ENCODE measurements at regions not wholly inside any gene's neighbourhood (a gene's known extent, or its start where the extent isn't known, plus 50 kb on each side); places are given as distances from the start of the nearest gene placed in this dataset.

DNA sequence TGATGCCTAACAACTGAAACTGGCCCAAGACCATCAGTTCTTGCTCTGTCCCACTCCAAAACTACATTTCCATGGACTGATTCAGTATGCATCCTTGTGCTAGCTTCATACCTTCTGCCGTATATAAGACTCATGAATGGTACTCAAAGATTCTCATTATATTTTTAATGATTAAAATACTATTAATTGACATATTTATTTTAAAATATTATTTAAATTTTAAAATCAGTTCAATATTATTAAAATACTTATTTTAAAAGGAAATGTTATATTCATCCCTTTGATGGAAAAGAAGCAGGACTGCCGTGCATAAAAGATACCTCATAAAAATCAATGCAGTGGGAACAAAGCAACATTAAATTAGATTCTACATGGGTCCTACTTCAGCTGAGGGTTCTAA lies 153.4 kb downstream of the AXIN2 start:
- intact Hi-C loops (cut with DNase I) = no loop called here
- no peak overlapping the region for H3K4me3 ChIP-seq
- no peak overlapping the region for H3K27ac ChIP-seq
- TF ChIP-seq, protein P1, sequence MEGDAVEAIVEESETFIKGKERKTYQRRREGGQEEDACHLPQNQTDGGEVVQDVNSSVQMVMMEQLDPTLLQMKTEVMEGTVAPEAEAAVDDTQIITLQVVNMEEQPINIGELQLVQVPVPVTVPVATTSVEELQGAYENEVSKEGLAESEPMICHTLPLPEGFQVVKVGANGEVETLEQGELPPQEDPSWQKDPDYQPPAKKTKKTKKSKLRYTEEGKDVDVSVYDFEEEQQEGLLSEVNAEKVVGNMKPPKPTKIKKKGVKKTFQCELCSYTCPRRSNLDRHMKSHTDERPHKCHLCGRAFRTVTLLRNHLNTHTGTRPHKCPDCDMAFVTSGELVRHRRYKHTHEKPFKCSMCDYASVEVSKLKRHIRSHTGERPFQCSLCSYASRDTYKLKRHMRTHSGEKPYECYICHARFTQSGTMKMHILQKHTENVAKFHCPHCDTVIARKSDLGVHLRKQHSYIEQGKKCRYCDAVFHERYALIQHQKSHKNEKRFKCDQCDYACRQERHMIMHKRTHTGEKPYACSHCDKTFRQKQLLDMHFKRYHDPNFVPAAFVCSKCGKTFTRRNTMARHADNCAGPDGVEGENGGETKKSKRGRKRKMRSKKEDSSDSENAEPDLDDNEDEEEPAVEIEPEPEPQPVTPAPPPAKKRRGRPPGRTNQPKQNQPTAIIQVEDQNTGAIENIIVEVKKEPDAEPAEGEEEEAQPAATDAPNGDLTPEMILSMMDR (IDR thresholded peaks at IDR 0.05) = no peak
- TF ChIP-seq POLR2A (IDR thresholded peaks at IDR 0.05) = no peak
- no peaks in the 10 kb centered on the region for H3K36me3 ChIP-seq (replicated peaks in 1 of 2)
- H3K9me3 ChIP-seq (replicated peaks in 1 of 3) = no peaks in the 10 kb centered on the region
- 93 to 99% (median 98%) methylated on average over 2 of the region's 2 CpGs for WGBS, 4 donors
- no peaks in the 10 kb centered on the region for H3K27me3 ChIP-seq
- no peaks in the 10 kb centered on the region for H3K4me1 ChIP-seq (replicated peaks in 1 of 2)
- DNase-seq = no peak

DNA sequence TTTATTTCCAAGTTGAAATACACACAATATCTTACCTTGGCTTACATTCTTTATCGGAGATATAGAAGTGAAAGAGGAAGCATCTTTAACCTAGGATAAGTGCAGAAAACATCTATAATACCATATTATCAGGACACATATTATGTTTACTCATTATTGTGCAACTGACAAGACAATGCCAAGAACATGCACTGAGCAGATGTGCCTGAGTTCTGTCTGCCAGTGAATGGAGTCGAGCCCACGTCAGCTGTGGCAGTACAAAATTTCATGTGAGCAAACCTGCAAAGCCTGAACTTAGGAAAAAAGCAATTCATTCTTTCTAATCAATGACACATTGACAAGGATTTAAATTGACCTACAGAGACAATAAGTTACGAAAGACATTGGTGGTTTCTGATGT lies 154.4 kb downstream of the AXIN2 start:
- 83 to 86% (median 84%) methylated on average over 4 of the region's 4 CpGs for WGBS, 4 donors
- Histone ChIP-seq H3K27me3 (no peaks in the 10 kb centered on the region), H3K4me3 (no peak overlapping the region), H3K4me1 (replicated peaks in 1 of 2) (no peaks in the 10 kb centered on the region), H3K9me3 (replicated peaks in 1 of 3) (no peaks in the 10 kb centered on the region), H3K27ac (no peak overlapping the region), H3K36me3 (replicated peaks in 1 of 2) (no peaks in the 10 kb centered on the region)
- intact Hi-C loops (cut with DNase I) = no loop called here
- no peak for DNase-seq
- TF ChIP-seq POLR2A (IDR thresholded peaks at IDR 0.05) = no peak
- TF ChIP-seq, protein P1 (IDR thresholded peaks at IDR 0.05) = no peak

DNA sequence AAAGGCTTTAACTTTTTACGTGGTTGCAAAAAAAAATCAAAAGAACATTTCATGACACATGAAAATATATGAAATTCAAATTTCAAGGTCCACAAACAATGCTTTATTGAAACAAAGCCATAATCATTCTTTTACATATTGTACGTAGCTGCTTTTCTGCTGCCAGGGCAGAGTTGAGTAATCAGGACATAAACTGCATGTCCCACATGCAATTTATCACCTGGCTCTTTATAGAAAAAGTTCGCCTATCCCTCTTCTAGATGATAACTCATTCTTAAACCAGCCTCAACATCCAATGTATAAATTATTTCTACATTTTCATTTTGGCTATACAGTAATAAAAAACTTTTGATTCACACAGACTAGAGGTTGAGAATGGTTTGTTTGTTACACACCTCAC lies 154.9 kb downstream of the AXIN2 start:
- WGBS, 4 donors = 52 to 72% (median 63%) methylated on average over 3 of the region's 3 CpGs
- Histone ChIP-seq H3K27ac (no peak overlapping the region), H3K27me3 (no peaks in the 10 kb centered on the region), H3K36me3 (replicated peaks in 1 of 2) (no peaks in the 10 kb centered on the region), H3K9me3 (replicated peaks in 1 of 3) (no peaks in the 10 kb centered on the region), H3K4me1 (replicated peaks in 1 of 2) (no peaks in the 10 kb centered on the region), H3K4me3 (no peak overlapping the region)
- TF ChIP-seq, protein P1 (IDR thresholded peaks at IDR 0.05) = no peak
- TF ChIP-seq POLR2A (IDR thresholded peaks at IDR 0.05) = no peak
- intact Hi-C loops (cut with DNase I) = no loop called here
- no peak for DNase-seq

DNA sequence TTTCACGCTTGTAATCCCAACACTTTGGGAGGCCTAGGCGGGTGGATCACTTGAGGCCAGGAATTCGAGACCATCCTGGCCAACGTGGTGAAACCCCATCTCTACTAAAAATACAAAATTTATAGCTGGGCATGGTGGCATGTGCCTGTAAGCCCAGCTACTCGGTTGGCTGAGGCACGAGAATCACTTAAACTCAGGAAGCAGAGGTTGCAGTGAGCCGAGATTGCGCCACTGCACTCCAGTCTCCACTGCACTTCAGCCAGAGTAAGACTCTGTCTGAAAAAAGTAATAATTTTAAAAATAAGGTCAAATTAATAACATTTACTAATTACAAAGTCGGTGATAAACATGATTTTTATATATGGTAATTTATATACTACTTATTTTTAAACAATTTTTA lies 155.9 kb downstream of the AXIN2 start:
- Histone ChIP-seq H3K9me3 (replicated peaks in 1 of 3) (no peaks in the 10 kb centered on the region), H3K27ac (no peak overlapping the region), H3K27me3 (no peaks in the 10 kb centered on the region), H3K4me3 (no peak overlapping the region), H3K36me3 (replicated peaks in 1 of 2) (no peaks in the 10 kb centered on the region), H3K4me1 (replicated peaks in 1 of 2) (no peaks in the 10 kb centered on the region)
- DNase-seq = no peak
- 68 to 78% (median 71%) methylated on average over 9 of the region's 9 CpGs for WGBS, 4 donors
- intact Hi-C loops (cut with DNase I) = no loop called here
- no peak for TF ChIP-seq POLR2A (IDR thresholded peaks at IDR 0.05)
- TF ChIP-seq, protein P1 (IDR thresholded peaks at IDR 0.05) = no peak
